ENCODE measurements at regions not wholly inside any gene's neighbourhood (a gene's known extent, or its start where the extent isn't known, plus 50 kb on each side); places are given as distances from the start of the nearest gene placed in this dataset.

DNA sequence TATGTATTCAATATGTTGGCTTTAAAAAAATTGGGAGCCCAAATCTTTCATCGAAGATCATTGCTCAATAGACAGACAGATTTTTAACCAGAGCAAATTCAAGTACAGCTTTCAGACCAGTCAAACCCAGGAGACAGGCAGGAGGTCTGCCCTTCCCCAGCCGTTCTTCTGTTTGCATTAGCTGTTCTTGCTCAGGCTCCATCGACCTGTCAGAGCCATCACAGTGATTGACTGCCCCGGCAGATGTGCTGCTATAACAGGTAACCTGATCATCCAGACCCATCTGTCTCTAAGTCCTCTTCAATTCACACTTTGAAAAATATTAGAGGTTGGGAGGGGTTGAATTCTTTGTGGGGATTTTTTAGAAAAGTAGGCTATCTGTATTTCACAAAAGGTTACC is 453.5 kb downstream of the FOXG1 start:
- Histone ChIP-seq H3K27me3 (ENCODE audit: control insufficient read depth, insufficient read depth, low read length) (no peaks in the 10 kb centered on the region), H3K4me3 (ENCODE audit: low read depth, low read length) (no peak overlapping the region), H3K36me3 (ENCODE audit: control insufficient read depth, insufficient read depth, low read length) (no peaks in the 10 kb centered on the region)
- TF ChIP-seq, protein P1, sequence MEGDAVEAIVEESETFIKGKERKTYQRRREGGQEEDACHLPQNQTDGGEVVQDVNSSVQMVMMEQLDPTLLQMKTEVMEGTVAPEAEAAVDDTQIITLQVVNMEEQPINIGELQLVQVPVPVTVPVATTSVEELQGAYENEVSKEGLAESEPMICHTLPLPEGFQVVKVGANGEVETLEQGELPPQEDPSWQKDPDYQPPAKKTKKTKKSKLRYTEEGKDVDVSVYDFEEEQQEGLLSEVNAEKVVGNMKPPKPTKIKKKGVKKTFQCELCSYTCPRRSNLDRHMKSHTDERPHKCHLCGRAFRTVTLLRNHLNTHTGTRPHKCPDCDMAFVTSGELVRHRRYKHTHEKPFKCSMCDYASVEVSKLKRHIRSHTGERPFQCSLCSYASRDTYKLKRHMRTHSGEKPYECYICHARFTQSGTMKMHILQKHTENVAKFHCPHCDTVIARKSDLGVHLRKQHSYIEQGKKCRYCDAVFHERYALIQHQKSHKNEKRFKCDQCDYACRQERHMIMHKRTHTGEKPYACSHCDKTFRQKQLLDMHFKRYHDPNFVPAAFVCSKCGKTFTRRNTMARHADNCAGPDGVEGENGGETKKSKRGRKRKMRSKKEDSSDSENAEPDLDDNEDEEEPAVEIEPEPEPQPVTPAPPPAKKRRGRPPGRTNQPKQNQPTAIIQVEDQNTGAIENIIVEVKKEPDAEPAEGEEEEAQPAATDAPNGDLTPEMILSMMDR (IDR thresholded peaks at IDR 0.05; ENCODE audit: insufficient read depth, low read length, poor library complexity, severe bottlenecking): no peak
- no peak for DNase-seq (ENCODE audit: low read depth)

DNA sequence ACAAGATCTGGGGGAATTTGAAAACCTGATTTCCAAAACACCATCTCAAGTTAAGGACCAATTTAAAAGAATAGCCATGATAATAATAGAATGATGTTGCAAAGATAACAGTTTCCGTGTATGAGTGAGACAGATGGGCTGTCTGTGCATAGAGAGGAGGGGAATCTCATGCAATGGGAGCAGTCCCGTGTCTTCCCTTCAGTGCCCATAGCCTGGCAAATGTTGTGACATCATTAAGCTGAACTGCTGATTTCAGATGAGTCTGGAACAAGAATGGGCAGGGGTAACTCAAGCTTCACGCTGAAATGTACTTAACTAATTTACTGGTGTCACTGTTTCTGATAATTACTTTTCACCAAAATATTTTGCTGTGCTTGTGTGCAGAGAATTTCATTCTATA is 454.0 kb downstream of the FOXG1 start:
- no peak for DNase-seq (ENCODE audit: low read depth)
- no peak overlapping the region for H3K4me3 ChIP-seq (ENCODE audit: low read depth, low read length)
- TF ChIP-seq, protein P1 (IDR thresholded peaks at IDR 0.05; ENCODE audit: insufficient read depth, low read length, poor library complexity, severe bottlenecking): no peak

DNA sequence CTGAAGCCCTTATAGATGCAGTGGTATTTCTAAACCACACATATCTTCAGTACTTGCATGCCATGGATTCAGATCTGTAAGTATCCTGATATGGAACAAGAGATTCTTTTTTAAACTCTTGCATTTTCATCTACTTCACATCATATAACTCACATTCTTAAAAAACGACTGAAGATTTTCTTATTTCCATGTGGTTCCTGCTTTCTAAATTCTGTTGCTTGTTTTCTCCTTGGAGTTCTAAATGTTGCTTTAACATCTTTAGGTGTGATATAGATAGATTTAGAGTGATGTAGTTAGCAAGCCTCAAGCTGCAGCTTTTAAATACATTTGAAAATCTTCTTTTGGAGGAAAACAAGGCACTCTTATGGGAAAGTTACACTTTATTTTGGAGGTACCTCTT is 455.4 kb downstream of the FOXG1 start:
- H3K4me3 ChIP-seq (ENCODE audit: low read depth, low read length): no peak overlapping the region
- no peaks in the 10 kb centered on the region for H3K36me3 ChIP-seq (ENCODE audit: control insufficient read depth, insufficient read depth, low read length)
- TF ChIP-seq, protein P1 (IDR thresholded peaks at IDR 0.05; ENCODE audit: insufficient read depth, low read length, poor library complexity, severe bottlenecking): no peak
- no peaks in the 10 kb centered on the region for H3K27me3 ChIP-seq (ENCODE audit: control insufficient read depth, insufficient read depth, low read length)
- no peak for DNase-seq (ENCODE audit: low read depth)

More for the DNA sequence above, 454.0 kb downstream of the FOXG1 start:
- Histone ChIP-seq H3K27me3 (ENCODE audit: control insufficient read depth, insufficient read depth, low read length) (no peaks in the 10 kb centered on the region), H3K36me3 (ENCODE audit: control insufficient read depth, insufficient read depth, low read length) (no peaks in the 10 kb centered on the region)

DNA sequence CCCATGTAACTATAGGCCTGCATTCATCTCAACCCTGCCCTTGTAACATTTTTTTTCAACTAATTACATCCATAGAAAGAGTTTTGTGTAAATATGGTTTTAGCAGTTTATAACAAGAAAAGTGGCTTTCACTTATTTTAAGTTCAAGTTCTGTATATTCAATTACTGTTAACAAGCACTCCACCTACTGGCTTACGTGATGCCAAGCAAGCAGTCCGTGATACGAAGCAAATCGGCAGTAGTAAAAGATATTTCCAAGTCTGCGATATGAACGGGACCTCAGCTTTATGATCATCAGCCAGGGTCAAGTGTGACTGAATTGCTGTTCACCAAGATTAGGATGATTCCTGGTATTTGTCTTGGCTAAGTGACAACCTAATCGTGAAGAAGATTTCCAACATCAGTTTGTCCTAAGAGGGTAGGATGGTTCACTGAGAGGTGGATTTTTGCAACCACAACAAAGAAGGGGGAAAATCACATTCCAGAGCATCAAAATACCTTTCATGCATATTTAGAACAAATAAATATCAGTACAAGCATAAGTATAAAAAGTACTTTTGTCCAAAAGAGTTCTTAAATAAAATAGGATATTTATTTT is 456.2 kb downstream of the FOXG1 start:
- no peaks in the 10 kb centered on the region for H3K36me3 ChIP-seq (ENCODE audit: control insufficient read depth, insufficient read depth, low read length)
- TF ChIP-seq, protein P1 (IDR thresholded peaks at IDR 0.05; ENCODE audit: insufficient read depth, low read length, poor library complexity, severe bottlenecking): peak; percentile 72
- DNase-seq (ENCODE audit: low read depth): no peak
- H3K4me3 ChIP-seq (ENCODE audit: low read depth, low read length): no peak overlapping the region
- no peaks in the 10 kb centered on the region for H3K27me3 ChIP-seq (ENCODE audit: control insufficient read depth, insufficient read depth, low read length)

DNA sequence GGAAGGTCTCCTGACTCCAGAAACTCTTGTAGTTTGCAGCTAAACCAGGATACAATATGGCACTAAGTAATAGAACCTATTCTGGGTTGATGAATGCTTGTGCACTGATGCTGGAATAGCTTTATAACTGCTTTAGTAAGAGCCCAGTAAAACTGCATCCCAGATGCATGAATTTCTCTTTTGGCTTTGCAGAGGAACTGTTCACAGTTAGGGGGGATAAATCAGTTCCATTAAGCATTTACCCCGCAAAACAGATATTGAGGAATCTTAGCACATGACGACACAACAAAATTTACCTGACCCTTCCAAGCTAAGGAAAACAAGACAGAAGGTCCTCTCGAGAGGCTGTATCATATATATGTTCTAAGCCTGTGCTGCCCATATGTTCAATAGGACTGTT is 457.4 kb downstream of the FOXG1 start:
- Histone ChIP-seq H3K4me3 (ENCODE audit: low read depth, low read length) (no peak overlapping the region), H3K36me3 (ENCODE audit: control insufficient read depth, insufficient read depth, low read length) (no peaks in the 10 kb centered on the region), H3K27me3 (ENCODE audit: control insufficient read depth, insufficient read depth, low read length) (no peaks in the 10 kb centered on the region)
- TF ChIP-seq, protein P1 (IDR thresholded peaks at IDR 0.05; ENCODE audit: insufficient read depth, low read length, poor library complexity, severe bottlenecking): no peak
- DNase-seq (ENCODE audit: low read depth): no peak

DNA sequence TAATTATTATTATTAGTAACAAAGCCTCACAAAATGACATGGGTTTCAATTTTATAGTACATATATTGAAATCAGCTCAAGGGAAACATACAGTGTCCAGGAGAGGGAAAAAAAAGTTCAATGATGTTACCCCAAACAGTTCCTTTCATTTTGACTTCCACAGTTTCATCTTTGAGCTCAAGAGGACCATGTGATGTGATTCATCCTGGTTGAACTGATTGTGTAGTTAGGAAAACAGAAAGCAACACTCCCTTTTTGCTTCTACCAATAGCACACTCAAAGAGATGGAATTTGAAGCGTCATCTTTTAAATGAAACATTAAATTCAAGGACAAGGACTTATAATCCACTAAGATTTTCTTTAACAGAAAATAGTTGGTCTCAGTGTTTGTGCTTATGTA is 461.0 kb downstream of the FOXG1 start:
- H3K27me3 ChIP-seq (ENCODE audit: control insufficient read depth, insufficient read depth, low read length): no peaks in the 10 kb centered on the region
- H3K4me3 ChIP-seq (ENCODE audit: low read depth, low read length): no peak overlapping the region
- DNase-seq (ENCODE audit: low read depth): no peak
- TF ChIP-seq, protein P1 (IDR thresholded peaks at IDR 0.05; ENCODE audit: insufficient read depth, low read length, poor library complexity, severe bottlenecking): no peak
- no peaks in the 10 kb centered on the region for H3K36me3 ChIP-seq (ENCODE audit: control insufficient read depth, insufficient read depth, low read length)
